ENCODE measurements at regions not wholly inside any gene's neighbourhood (a gene's known extent, or its start where the extent isn't known, plus 50 kb on each side); places are given as distances from the start of the nearest gene placed in this dataset.
"Not testable (repeated sequence)": the region's sequence is repeated elsewhere in the genome, so short reads cannot be mapped to it uniquely, and the experiment has no call there.

GRCh38 chr22:11932212-11932611 is 3595.8 kb upstream of the OR11H1 start:
- H3K9me3 Mint-ChIP-seq; DNase-seq; H3K4me3 Mint-ChIP-seq; CTCF ChIA-PET; intact Hi-C loops (cut with micrococcal nuclease); H3K4me1 Mint-ChIP-seq (ENCODE audit: low read depth); H3K27me3 Mint-ChIP-seq (ENCODE audit: low read depth); H3K27ac Mint-ChIP-seq; H3K36me3 Mint-ChIP-seq (ENCODE audit: low read depth): not testable (repeated sequence)

- H3K36me3 Mint-ChIP-seq (ENCODE audit: low read depth); H3K27me3 Mint-ChIP-seq (ENCODE audit: low read depth): not testable (repeated sequence)
Observed at GRCh38 chr22:11967915-11968616, 3559.9 kb upstream of the OR11H1 start.

GRCh38 chr22:11973856-11974255 is 3554.1 kb upstream of the OR11H1 start:
- intact Hi-C loops (cut with micrococcal nuclease); H3K9me3 Mint-ChIP-seq; CTCF ChIA-PET; H3K36me3 Mint-ChIP-seq (ENCODE audit: low read depth); DNase-seq; H3K4me1 Mint-ChIP-seq (ENCODE audit: low read depth); H3K27ac Mint-ChIP-seq; H3K27me3 Mint-ChIP-seq (ENCODE audit: low read depth): not testable (repeated sequence)
- peak overlapping the region; percentile 9 for H3K4me3 Mint-ChIP-seq

More at GRCh38 chr22:11967915-11968616, 3559.9 kb upstream of the OR11H1 start:
- DNase-seq; CTCF ChIA-PET; H3K4me1 Mint-ChIP-seq (ENCODE audit: low read depth); intact Hi-C loops (cut with micrococcal nuclease); H3K9me3 Mint-ChIP-seq; H3K27ac Mint-ChIP-seq; H3K4me3 Mint-ChIP-seq: not testable (repeated sequence)

Data from activated naive CD4-positive, alpha-beta T cell treated with anti-CD3 and anti-CD28 coated beads for 36 hours (primary cell).